B cell (primary cell): ENCODE measurements at regions not wholly inside any gene's neighbourhood (a gene's known extent, or its start where the extent isn't known, plus 50 kb on each side); places are given as distances from the start of the nearest gene placed in this dataset.

Experiments used
- ATAC-seq: fragments of 200-7000 bp; cut with Tn5 transposase; one replicate; pipeline ENCODE4 v1.10.0; 2021; ENCODE audit warnings: low read depth, mild to moderate bottlenecking, moderate number of reproducible peaks, moderate library complexity
- CTCF ChIA-PET: fragments of 350-600 bp; sonication (Branson Sonifier 250); formaldehyde crosslinking; loops from one replicate; lab custom pipeline; 2021; ENCODE audit warnings: antibody characterized with exemption, inconsistent platforms; lab: Charles Lee
- POLR2A ChIA-PET: fragments of 350-600 bp; sonication (Branson Sonifier 250); formaldehyde crosslinking; loops from one replicate; lab custom pipeline; 2021; ENCODE audit warnings: antibody characterized with exemption; lab: Charles Lee
- DNase-seq: peaks from one replicate; pipeline ENCODE4 v3.0.0; 2013
- H2AFZ ChIP-seq: 2 replicates; pipeline ENCODE4 v1.6.1; 2012; ENCODE audit warnings: mild to moderate bottlenecking, low read depth, low read length; ENCODE audit not compliant: insufficient read depth, poor library complexity, severe bottlenecking
- H3K27ac ChIP-seq, 2 donors: 1 replicate in 1 of 2; 2 replicates in 1 of 2; pipeline ENCODE4 v1.5.1; 2012 to 2013; ENCODE audit warnings: low read length in 2 of 2, mild to moderate bottlenecking in 2 of 2, moderate library complexity in 1 of 2
- H3K27me3 ChIP-seq, 4 experiments: fragments of 200-600 bp in 1 of 4; sonication (generic) in 1 of 4; replicated peaks in 1 of 4; 1 replicate in 2 of 4; 2 replicates in 2 of 4; pipeline versions ENCODE4 v1.6.1 to v1.7.0; 2013 to 2016; ENCODE audit warnings: low read length in 3 of 4, mild to moderate bottlenecking in 2 of 4, mixed read lengths in 1 of 4, moderate library complexity in 1 of 4; ENCODE audit not compliant: insufficient read depth in 4 of 4, control insufficient read depth in 3 of 4; ENCODE audit errors: control extremely low read depth in 1 of 4
- H3K36me3 ChIP-seq, 2 experiments: replicated peaks in 1 of 2; 1 replicate in 1 of 2; 2 replicates in 1 of 2; pipeline versions ENCODE4 v1.6.1 to v1.7.1; 2013; ENCODE audit warnings: low read length in 1 of 2; ENCODE audit not compliant: insufficient read depth in 2 of 2, control insufficient read depth in 1 of 2; ENCODE audit errors: control extremely low read depth in 1 of 2, extremely low read depth in 1 of 2
- H3K4me1 ChIP-seq, 2 donors: fragments of 200-600 bp in 1 of 2; sonication (generic) in 1 of 2; 1 replicate in 1 of 2; 2 replicates in 1 of 2; pipeline versions ENCODE4 v1.5.1 to v1.6.1; 2013 to 2017; ENCODE audit warnings: low read length in 2 of 2; ENCODE audit not compliant: control insufficient read depth in 2 of 2, insufficient read depth in 2 of 2
- H3K4me2 ChIP-seq: replicated peaks from 2 replicates; pipeline ENCODE3; 2012; ENCODE audit warnings: mild to moderate bottlenecking, low read depth, low read length; ENCODE audit not compliant: poor library complexity, severe bottlenecking
- H3K4me3 ChIP-seq, 5 experiments: fragments of 200-600 bp in 1 of 5; sonication (generic) in 1 of 5; 1 replicate in 3 of 5; 2 replicates in 2 of 5; pipeline versions ENCODE4 v1.5.1 to v1.7.0; 2011 to 2016; ENCODE audit warnings: low read length in 4 of 5, mild to moderate bottlenecking in 4 of 5, low read depth in 2 of 5, control low read depth in 1 of 5, moderate library complexity in 1 of 5; ENCODE audit not compliant: insufficient read depth in 1 of 5; ENCODE audit errors: control extremely low read depth in 1 of 5, extremely low read depth in 1 of 5
- H3K79me2 ChIP-seq: fragments of 200-600 bp; sonication (generic); one replicate; pipeline ENCODE4 v1.6.0; 2016; ENCODE audit warnings: low read length; ENCODE audit not compliant: control insufficient read depth, insufficient read depth
- H3K9ac ChIP-seq: fragments of 200-600 bp; sonication (generic); 2 replicates; pipeline ENCODE4 v1.6.1; 2017; ENCODE audit warnings: mild to moderate bottlenecking, low read length, moderate library complexity
- H3K9me3 ChIP-seq, 3 donors: one replicate each; pipeline versions ENCODE4 v1.6.1 to v1.7.1; 2013; ENCODE audit warnings: low read length in 2 of 3; ENCODE audit not compliant: control insufficient read depth in 2 of 3, insufficient read depth in 1 of 3; ENCODE audit errors: control extremely low read depth in 1 of 3
- H4K20me1 ChIP-seq: 2 replicates; pipeline ENCODE4 v1.6.0; 2012; ENCODE audit warnings: mild to moderate bottlenecking, low read length; ENCODE audit not compliant: insufficient read depth, control insufficient read depth, poor library complexity, severe bottlenecking
- H3K27ac Mint-ChIP-seq: one replicate; pipeline ENCODE4 v1.8.0; 2021; ENCODE audit warnings: mixed read lengths
- H3K27me3 Mint-ChIP-seq: one replicate; pipeline ENCODE4 v1.8.0; 2021; ENCODE audit warnings: mixed read lengths
- H3K4me1 Mint-ChIP-seq: one replicate; pipeline ENCODE4 v1.8.0; 2021; ENCODE audit warnings: mixed read lengths
- H3K4me3 Mint-ChIP-seq: one replicate; pipeline ENCODE4 v1.8.0; 2021; ENCODE audit warnings: mixed read lengths
- H3K9me3 Mint-ChIP-seq: one replicate; pipeline ENCODE4 v1.8.0; 2022; ENCODE audit warnings: mixed read lengths; ENCODE audit not compliant: insufficient read depth
- CTCF ChIP-seq: fragments of 200-600 bp; IDR thresholded peaks from one replicate; pipeline ENCODE4 v1.8.0; 2022; ENCODE audit warnings: antibody characterized with exemption, mild to moderate bottlenecking
- EZH2 ChIP-seq: IDR thresholded peaks from 2 replicates; pipeline ENCODE4 v1.6.1; 2012; ENCODE audit warnings: borderline replicate concordance, low read depth, mild to moderate bottlenecking, moderate library complexity, low read length; ENCODE audit not compliant: insufficient read depth, poor library complexity, severe bottlenecking
- WGBS: methylation state at CpG from one replicate; pipeline ENCODE4 v1.1.5; 2013; ENCODE audit warnings: missing lambda C conversion rate; ENCODE audit not compliant: insufficient coverage; 5-methylcytosine and 5-hydroxymethylcytosine counted together
- intact Hi-C: fragments of 100-400 bp; cut with micrococcal nuclease; formaldehyde crosslinking; loops from one replicate; pipeline ENCODE4 v1.10.0; 2022

- H3K9me3 ChIP-seq: peaks cover 0 to 6% (median 0%) of the 10 kb centered on the region in 3 donors
- H3K79me2 ChIP-seq: no peaks in the 10 kb centered on the region
- H3K27me3 ChIP-seq: peaks cover 0 to 6% (median 3%) of the 10 kb centered on the region in 4 experiments
- TF ChIP-seq CTCF (no peak), EZH2 (no peak)
- H3K27me3 Mint-ChIP-seq: peaks cover 26% of the 10 kb centered on the region
- no peak overlapping the region for H3K4me3 Mint-ChIP-seq
- no peak for DNase-seq
- H3K4me3 ChIP-seq: no peak overlapping the region
- WGBS: 50% methylated on average over 1 of the region's 4 CpGs
- H3K9me3 Mint-ChIP-seq: peaks cover 3% of the 10 kb centered on the region
- no peak overlapping the region for H3K27ac Mint-ChIP-seq
- CTCF ChIA-PET: no interaction called here
- no peaks in the 10 kb centered on the region for H3K4me1 Mint-ChIP-seq
- POLR2A ChIA-PET: no interaction called here
- H3K9ac ChIP-seq: no peak overlapping the region
- no peak for ATAC-seq
- no peaks in the 10 kb centered on the region for H3K36me3 ChIP-seq
- no peak overlapping the region for H3K27ac ChIP-seq
- no peaks in the 10 kb centered on the region for H3K4me1 ChIP-seq
- no peak overlapping the region for H2AFZ ChIP-seq
- H4K20me1 ChIP-seq: no peaks in the 10 kb centered on the region
- intact Hi-C loops: no loop called here
- H3K4me2 ChIP-seq: no peak overlapping the region
Observed at GRCh38 chr20:56826306-56826704, 197.2 kb downstream of the TFAP2C start.

GRCh38 chr20:56826705-56827665, 197.9 kb downstream of the TFAP2C start:
- H3K4me2 ChIP-seq: no peak overlapping the region

More at GRCh38 chr20:56826705-56827665, 197.9 kb downstream of the TFAP2C start:
- H4K20me1 ChIP-seq: no peaks in the 10 kb centered on the region
- H3K27ac Mint-ChIP-seq: no peak overlapping the region
- no peak overlapping the region for H3K9ac ChIP-seq
- no peak overlapping the region for H3K27ac ChIP-seq
- ChIA-PET POLR2A (no interaction called here), CTCF (no interaction called here)
- intact Hi-C loops: no loop called here
- no peak for ATAC-seq
- no peak overlapping the region for H2AFZ ChIP-seq
- H3K27me3 Mint-ChIP-seq: peaks cover 29% of the 10 kb centered on the region
- H3K4me1 Mint-ChIP-seq: no peaks in the 10 kb centered on the region
- no peaks in the 10 kb centered on the region for H3K79me2 ChIP-seq
- H3K36me3 ChIP-seq: no peaks in the 10 kb centered on the region
- peaks cover 3% of the 10 kb centered on the region for H3K9me3 Mint-ChIP-seq
- H3K4me3 ChIP-seq: no peak overlapping the region
- peaks cover 0 to 6% (median 0%) of the 10 kb centered on the region in 3 donors for H3K9me3 ChIP-seq
- peaks cover 0 to 8% (median 3%) of the 10 kb centered on the region in 4 experiments for H3K27me3 ChIP-seq
- TF ChIP-seq EZH2 (no peak), CTCF (no peak)
- no peak for DNase-seq
- H3K4me3 Mint-ChIP-seq: no peak overlapping the region
- WGBS: 59% methylated on average over 14 of the region's 22 CpGs
- no peaks in the 10 kb centered on the region for H3K4me1 ChIP-seq
